GM10266 (cell line): ENCODE measurements at regions not wholly inside any gene's neighbourhood (a gene's known extent, or its start where the extent isn't known, plus 50 kb on each side); places are given as distances from the start of the nearest gene placed in this dataset.

Source experiments
- DNase-seq: peaks from one replicate; pipeline ENCODE4 v3.0.0; 2012; ENCODE audit errors: extremely low spot score
- CTCF ChIP-seq: IDR thresholded peaks from 2 replicates; pipeline ENCODE4 v1.5.1; 2012; ENCODE audit warnings: mild to moderate bottlenecking, low read depth; ENCODE audit not compliant: control insufficient read depth, insufficient read depth; ENCODE audit errors: missing control alignments

- TF ChIP-seq CTCF: no peak
- DNase-seq: no peak
These were observed 201.9 kb upstream of the RBMS1 start for GRCh38 chr2:160695402-160696086.

DNA sequence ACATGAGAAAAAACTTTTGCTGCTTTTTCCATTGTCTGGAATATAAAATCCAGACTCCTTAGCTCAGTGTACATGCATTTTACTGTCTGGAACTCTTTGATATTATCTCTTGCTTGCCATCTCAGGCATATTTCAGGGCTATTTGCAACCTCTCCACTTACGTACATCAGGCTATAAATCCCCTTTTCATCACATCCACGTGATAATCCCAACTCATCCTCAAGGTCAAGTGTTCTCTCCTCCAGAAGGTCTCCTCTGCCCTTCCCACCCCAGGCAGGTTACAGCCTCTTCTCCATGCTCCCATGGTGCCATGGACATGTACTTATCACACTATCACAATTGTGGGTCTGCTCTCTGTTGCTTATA, 202.5 kb upstream of the RBMS1 start:
- no peak for TF ChIP-seq CTCF
- no peak for DNase-seq

- TF ChIP-seq CTCF: no peak
These were observed 204.2 kb upstream of the RBMS1 start for GRCh38 chr2:160697817-160698216.

DNA sequence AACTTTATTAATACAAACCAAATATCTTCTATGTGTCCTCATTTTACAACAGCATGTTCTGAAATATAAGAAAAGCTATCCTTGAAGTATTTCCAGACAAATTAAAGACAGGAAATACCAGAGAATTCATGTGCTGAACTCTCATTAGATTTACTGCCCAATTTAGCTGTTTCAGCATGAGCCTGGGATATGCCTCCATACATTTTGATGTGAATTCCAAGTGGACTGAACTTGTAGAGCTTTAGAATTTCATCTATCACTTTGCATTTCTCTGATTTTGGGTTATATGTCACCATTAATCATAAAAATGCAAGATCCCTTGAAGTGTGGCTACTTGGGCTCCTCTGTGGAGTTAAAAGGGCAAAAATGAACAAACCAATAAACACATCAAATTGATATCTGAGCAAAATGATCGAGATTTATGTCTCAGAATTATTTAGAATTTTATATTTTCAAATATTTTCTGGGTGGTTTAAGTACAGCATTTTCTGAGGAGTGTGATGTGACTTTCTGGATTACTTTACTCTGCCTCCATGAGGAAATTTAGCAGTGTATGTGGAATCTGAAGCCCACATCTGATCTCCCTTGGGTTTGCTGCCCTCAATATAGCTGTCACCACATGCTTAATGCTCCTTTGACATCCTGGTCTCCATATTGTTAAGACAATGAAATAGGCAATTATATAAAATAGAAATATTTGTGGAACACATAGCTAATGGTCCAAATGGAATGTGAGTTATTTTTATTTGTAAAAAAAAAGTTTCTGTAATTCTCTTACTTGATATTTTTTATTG, 206.6 kb upstream of the RBMS1 start:
- no peak for TF ChIP-seq CTCF
- DNase-seq: no peak

More at GRCh38 chr2:160697817-160698216, 204.2 kb upstream of the RBMS1 start:
- DNase-seq: no peak

GRCh38 chr2:160701822-160702221, 208.2 kb upstream of the RBMS1 start:
- no peak for TF ChIP-seq CTCF
- DNase-seq: no peak

GRCh38 chr2:160702754-160703153, 209.1 kb upstream of the RBMS1 start:
- TF ChIP-seq CTCF: no peak
- no peak for DNase-seq
